DMS114 treated with DMSO at 0.1 percent for 48 hours (cell line): ENCODE measurements at regions not wholly inside any gene's neighbourhood (a gene's known extent, or its start where the extent isn't known, plus 50 kb on each side); places are given as distances from the start of the nearest gene placed in this dataset.
"Not testable (repeated sequence)": the region's sequence is repeated elsewhere in the genome, so short reads cannot be mapped to it uniquely, and the experiment has no call there.

Experiments
- DNase-seq: peaks from one replicate; lab custom pipeline; 2025; ENCODE audit not compliant: unreplicated experiment; lab: John Stamatoyannopoulos, UW

DNA sequence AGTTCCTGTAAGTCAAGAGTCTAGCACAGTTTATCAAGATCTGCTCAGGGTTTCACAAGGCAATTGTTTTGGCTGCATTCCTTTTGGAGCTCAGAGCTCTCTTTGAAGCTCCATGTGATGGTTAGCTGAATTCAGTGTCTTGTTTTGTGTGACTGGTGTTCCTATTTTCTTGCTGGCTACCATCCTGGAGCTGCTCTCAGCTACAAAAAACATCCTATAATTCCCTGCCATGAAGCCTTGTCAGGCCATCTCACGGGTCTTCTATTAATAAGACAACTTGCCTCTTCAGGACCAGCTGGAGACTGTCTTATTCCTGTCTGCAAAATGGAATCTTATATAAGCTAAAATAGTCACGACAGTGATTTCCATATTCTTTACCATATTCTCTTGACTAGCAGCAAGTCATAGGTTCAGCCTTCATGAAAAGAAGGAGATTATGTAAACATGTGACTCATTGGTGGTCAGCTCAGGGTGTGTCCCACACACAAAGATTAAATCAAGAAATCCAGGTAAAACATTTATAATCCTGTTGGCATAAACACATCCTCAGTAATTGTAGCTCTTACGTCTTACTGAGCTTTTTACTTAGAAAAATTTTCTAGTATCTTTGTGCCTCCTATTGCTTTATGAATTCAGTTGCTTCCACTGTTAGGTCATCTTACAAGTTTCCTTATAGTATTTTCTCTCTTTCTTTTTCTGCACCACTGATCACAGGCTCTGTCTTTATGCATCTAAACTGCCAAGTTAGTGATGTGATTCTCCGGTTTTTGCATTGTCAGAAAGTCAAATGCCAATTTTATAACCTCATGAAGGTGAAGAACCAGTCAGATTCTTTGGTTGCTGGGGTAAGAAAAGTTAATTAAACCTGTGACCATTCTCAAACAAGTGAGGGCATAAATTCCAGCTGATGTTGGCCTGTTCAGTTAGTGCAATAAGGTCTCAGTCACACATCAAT, 378.5 kb upstream of the MGAT4C start:
- DNase-seq: no peak

DNA sequence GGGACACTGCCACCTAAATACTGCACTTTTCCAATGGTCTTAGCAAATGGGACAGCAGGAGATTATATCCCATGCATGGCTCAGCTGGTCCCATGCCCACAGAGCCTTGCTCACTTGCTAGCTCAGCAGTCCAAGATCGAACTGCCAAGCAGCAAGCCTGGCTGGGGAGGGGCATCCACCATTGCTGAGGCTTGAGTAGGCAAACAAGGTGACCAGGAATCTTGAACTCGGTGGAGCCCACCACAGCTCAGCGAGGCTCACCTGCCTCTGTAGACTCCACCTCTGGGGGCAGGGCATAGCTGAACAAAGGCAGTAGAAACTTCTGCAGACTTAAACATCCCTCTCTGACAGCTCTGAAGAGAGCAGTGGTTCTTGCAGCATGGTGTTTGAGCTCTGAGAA, 370.8 kb upstream of the MGAT4C start:
- DNase-seq: no peak

DNA sequence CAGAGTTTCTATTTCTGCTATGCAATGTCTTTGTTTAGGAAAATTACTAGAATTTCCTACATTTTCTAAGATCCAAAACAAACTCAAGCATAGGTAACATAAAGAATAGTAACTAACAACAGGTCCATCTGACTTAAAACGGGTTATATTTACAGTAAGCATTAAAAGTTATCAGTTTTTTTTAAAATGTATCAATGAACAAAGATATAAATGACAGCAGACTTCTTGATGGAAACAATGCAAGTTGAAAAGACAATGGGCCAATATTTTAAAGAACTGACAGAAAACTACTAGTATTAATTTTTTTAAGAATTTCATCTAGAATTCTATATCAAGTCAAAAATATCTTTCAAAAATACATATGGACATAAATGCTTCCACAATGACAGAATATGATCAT, 367.1 kb upstream of the MGAT4C start:
- DNase-seq: no peak

DNA sequence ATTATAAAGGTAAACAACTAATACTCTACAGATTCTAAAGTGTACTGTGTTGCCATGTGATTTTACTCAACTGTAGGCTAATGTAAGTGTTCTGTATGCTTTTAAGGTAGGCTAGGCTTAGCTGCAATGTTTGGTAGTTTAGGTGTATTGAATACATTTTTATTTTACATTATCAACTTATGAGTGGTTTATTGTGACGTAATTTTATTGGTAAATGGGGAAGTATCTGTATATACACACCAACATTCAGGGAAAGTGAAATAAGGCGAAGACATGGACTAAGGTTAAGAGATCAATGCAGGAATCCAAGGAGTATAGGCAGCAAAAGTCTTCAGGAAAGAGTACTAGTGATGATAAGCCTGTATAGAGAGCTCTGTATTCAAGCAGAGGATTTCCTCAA, 365.8 kb upstream of the MGAT4C start:
- no peak for DNase-seq

DNA sequence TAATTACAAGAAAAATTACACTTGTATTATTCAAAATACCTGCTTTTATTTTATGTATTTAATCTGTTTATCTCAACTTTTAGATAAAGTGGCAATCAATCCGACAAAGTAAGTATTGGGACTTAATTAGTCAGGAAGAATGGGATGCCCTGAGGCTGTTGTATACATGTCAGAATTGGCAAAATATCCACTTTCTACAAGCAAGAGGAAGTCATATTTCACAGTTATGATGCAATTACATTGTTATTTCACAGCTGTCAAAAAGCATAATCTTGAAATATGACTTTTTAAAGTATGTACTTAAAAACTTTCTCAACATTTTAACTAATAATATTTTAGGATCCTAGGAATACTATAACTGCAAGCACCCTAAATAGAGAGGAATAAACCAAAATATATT, 357.1 kb upstream of the MGAT4C start:
- DNase-seq: no peak

DNA sequence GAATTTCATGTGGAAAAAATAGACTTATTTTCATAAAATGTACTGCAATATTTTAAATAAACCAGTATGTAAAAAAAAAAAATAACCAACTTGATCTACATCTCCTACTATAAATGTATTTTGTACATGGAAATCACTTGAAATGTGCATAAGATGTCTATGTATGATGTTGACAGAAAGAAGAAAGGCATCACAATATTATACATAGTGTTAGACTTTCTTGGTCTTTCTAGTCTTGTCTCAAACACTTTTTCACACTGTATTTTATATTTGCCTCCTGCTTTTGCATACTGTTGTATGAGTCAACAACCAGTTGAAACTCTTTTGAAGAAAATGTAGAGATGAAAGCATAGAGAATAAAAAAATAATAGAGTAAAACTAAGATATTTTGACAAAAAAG, 352.4 kb upstream of the MGAT4C start:
- no peak for DNase-seq

DNA sequence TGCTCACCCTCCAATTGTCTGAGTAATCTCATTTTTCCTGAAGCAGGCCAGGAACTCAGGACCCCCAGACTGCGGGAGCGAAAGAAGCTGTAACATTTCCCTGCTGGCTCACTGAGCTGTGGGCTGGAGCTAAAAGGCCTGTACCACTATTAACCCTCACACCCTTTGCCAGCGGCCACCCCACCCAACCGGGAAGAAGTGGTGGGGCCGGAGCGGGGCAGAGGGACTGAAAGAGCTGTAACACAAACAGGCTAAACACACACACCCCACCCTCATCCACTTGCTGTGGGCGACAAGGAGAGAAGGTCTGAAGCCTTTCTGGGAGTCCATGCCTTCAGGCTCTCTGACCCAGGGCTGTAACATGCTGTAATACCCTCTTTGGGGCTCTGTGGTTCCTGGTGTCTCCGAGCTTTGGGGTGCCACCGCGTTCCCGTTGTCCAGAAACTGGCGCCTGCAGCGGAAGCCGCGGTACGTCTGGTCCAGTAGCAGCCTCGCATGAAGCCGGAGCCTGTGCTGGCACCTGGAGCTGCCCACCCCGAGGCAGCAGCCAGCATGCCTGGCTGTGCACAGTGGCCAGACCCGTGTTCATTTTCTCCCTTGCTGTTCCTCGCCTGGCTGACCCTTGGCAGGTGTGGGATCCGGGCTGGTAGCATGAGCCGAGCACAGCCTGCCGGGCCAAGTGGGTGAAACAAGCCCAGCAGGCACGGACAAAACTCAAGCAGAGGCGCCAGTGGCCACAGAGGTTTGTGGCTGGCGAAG, 345.5 kb upstream of the MGAT4C start:
- DNase-seq: no peak

DNA sequence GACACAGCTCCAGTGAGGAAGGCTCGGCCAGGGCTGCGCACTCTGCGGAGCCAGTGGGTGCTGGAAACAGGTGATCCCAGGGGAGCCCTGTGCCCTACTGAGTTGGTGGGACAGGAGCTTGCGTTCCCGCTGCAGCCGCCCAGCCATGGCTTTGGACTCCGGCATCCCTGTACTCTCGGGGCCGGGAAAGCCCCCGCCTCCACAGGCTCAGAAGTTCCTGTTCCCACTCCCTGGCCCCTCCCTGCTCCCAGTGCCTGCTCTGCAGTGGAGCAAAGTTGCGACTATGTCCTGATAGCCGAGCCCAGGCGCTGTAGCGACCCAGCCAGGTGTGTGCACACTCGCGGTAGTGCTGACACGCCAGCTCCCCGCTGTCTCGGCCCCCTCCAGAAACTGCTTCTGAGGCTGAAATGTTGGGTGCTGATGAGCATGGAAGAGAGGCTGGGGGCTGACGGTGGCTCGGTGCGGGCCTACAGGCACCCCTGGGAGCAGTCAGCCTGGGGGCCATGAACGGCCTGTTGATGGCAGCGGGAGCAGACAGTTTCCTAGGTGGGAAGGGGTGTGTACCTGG, 344.6 kb upstream of the MGAT4C start:
- no peak for DNase-seq

DNA sequence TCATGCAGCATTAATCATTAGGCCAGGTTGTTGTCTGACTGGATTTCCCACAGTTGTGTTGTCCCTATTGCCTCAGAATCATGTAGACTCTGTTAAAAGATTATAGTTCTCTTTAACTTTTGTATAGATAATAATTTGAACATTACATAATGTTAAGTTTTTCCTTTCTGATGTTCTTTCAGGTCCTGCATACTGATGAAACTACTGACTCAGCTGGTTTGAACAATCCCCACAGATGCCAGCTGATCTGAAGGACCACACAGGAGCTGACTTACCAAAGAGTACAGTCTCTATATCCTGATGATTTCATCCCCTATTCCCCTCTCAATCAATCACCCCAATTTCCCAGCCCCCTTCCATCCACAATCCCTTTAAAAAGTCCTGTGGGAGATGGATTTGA, 341.2 kb upstream of the MGAT4C start:
- DNase-seq: no peak

DNA sequence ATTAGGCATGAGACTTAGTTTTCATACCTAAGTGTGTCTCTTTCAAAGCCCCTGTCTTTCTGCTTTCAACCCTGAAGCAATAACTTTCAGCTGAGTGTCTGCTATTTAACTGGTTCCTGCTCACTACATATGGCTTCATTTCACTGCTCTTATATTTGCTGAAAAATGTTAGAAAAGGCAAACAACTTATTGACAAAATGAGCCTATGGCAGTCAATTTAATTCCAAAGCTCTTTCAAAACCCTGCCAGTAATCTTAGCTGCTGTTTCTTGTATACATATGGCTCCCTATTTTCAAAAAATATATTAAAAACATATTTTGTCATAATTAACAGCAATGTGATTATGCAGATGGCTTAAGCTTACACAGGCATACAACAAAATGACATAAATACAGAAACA, 334.1 kb upstream of the MGAT4C start:
- DNase-seq: no peak

DNA sequence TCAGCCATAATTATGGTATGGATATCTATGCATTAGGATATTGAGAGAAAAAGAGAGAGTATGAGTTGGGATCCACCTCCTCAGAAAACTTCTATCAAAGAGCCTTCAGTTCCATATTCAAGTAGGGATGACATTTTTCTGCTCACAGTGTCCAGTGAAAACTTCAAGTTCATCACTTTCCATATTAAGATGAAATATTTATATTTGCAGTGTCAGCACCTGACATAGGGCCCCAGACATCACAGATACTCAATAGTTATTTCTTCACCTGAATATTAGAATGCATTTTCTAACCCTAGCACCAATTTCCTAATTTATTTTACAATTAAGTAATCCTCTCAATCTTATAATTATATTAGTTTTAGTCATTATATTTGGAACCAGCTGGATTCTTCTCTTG, 318.0 kb upstream of the MGAT4C start:
- no peak for DNase-seq

DNA sequence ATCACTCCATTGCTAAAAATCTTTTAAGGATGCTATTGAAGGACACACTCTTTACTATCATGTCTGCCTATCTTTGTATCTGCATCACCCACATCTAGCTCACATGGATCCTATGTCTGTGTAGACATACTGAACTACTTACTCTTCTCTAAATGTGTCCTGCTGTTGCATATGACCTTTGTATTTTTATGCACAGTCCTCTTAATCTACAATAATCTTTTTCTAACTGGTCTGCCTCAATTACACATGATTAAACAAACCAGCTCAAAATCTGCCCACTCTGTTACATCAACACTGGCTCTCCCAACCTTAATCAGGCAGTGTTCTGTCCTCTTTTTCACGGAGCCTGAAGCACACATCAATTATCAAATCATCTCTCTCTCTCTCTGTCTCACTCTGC, 316.3 kb upstream of the MGAT4C start:
- no peak for DNase-seq

DNA sequence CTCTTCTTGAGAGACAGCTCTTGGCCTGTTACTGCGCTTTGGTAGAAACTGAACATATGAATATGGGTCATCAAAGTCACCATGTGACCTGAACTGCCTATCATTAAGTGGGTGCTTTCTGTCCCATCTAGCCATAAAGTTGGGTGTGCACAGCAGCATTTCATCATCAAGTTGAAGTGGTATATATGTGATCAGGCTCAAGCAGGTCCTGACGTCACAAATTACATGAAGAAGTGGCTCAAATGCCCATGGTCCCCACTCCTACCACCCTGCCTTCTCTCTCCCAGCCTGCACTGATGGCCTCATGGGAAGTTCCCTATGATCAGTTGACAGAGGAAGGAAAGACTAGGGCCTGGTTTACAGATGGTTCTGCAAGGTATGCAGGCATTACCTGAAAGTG, 308.8 kb upstream of the MGAT4C start:
- no peak for DNase-seq

DNA sequence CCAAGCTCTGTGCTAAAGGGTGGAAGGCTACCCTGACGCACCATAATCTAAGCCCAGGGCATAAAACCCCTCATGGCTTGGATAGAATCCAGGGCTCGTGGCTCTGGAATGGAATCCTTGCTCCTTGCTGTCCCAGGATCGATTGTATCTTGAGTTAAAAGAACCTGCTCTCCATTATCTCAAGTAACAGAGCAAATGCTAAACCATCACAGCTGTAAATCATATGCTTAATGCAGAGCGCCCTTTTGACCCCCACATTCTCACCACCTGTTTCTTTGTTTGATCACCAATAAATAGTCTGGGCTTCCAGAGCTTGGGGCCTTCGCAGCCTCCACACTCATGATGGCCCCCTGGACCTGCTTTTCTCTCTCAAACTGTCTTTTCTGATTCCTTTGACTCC, 299.3 kb upstream of the MGAT4C start:
- DNase-seq: not testable (repeated sequence)

DNA sequence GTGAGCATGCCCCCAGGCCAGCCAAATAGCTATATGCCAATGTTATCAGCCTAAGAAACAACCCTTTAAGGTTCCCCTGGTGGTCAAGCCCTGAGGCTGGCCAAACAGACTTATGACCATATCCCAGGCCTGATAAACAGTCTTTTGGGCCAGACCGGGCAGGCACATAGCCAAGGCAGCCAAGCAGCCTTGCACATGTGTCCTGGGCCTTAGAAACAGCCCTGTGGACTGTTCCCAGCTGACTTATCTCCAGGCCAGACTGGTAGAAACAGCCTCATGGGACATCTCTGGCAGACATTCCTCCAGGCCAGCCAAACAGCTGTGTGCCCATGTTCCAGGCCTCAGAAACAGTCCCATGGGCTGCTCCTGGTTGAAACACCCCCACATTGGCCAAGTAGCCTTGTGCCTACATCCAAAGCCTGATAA, 295.0 kb upstream of the MGAT4C start:
- no peak for DNase-seq

DNA sequence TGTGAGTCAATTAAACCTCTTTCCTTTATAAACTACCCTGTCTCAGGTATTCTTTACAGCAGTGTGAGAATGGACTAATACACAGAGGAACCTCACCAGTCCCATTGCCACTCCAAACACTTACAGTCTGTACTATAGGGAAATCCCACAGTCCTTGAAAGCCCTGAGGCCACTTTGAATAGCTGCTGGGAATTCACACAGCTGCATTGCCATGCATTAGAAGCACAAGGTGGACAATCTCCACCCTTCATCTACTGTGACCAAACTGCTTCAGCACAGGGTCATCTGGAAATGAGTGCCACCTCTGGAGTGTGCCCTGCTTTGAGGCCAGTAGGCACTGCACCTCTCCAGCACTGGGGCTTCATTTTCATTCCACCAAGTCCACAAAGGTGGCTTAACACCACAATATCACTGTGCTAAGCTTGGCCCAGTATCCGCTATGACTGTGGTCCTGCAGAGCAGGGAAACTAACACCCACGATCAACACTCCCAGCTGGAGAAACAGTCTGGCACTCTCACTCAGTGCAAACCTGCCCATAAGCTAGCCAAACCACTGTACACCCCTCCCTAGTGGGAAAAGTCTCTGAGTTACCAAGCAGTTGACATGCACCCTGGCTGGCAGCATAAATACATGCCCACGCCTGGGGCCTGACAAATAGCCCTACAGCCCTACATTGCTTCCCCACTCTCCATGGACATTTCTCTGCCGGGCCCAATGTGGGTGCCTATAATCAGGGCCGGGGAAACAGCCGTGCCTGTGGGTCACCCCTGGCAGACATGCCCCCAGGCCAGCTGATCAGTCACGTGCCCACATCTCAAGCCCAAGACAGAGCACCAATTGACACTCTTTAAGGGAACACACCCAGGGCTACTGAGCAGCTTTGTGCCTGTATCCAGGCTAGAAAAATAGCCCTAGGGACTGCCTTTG, 294.3 kb upstream of the MGAT4C start:
- no peak for DNase-seq

DNA sequence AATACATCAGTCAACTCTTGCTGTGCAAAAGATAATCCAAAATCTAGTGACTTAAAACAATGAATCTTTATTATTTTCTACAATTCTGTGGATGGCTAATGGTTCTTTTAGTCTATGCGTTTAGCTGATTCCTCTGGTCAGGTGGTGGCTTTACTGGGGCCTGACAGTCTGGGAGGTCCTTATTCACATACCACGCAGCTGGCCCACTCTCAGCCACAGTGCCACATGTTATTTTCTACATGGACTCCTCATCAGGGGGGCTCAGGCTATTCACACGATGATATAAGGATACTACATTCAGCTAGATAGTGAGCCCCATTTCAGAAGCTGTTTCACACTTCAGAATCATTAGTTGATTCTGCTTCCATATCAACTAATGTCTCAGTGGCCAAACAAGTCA, 287.5 kb upstream of the MGAT4C start:
- no peak for DNase-seq

DNA sequence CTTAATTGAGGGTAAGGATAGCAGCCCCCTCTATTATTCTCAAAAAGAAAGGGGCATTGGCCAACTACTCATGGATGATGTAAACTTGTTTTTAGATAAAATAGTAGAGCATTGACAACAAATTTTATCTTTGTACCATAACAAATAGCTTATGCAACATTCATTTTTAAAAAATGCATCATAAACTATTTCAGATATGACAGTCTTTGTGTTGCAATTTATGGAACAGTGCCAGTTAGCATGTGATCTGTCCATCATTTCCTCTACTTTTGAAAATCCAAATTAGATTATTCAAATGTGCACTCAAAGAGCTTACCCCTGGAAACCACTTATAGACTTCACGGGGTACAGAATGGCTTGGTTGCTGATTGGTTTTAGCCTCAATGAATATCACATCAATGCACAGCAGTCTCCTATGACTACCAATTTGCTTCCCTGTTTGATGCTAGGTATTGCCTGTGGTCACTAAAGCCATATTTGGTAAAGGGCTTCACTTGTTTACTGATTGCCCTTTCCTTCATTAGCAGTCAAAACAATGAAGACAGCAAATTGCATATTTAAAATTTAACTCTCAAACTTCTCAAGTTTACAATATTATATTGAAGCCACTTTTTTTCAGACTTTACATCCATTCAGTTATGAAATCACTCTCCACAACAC, 274.9 kb upstream of the MGAT4C start:
- no peak for DNase-seq

DNA sequence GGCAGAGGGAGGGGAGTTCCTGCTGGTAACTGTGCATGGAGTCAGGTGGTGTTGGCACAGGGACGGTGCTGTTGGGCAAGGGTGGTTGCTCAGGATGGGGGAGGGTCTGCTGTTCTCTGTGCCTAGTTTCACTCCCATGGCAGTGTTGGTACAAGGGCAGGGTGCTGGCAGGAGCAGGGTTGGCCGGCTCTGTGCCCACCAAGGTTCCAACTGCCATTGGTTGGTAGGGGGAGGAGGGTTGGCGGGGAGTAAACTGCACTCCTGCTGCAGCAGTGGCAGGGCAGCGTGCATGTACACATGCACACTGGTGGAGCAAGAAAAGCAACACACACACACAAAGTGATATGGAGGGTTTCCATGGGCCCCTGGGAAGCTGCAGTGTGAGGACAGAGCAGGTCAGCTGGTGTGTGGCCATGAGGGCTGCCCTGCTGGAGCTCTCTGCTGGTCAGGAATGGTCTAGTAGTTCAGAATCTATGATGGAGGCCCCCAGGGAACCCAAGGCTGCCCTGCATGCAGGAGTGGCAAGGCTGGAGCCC, 269.9 kb upstream of the MGAT4C start:
- no peak for DNase-seq

DNA sequence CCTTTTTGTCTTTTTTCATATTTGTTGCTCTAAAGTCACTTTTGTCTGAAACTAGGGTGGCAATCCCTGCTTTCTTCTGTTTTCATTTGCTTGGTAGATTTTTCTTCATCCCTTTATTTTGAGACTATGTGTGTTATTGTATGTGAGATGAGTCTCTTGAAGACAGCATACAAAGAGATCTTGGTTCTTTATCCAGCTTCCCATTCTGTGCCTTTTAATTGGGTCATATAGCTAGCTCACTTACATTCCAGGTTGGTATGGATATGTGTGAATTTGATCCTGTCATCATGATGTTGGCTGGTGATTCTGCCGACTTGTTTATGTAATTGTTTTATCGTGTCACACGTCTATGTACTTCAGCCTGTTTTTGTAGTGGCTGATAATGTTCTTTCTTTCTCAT, 267.7 kb upstream of the MGAT4C start:
- no peak for DNase-seq
